Stimulated activated naive CD8-positive, alpha-beta T cell treated with anti-CD3 and anti-CD28 coated beads, Interleukin-15, Interleukin-2, amounts not matched to agents 100 ng/mL and 50 ng/mL, for 24 hours (primary cell): ENCODE measurements at regions not wholly inside any gene's neighbourhood (a gene's known extent, or its start where the extent isn't known, plus 50 kb on each side); places are given as distances from the start of the nearest gene placed in this dataset.

Experiments
- H3K27ac Mint-ChIP-seq: one replicate; pipeline ENCODE4 v1.8.0; 2021; ENCODE audit warnings: mild to moderate bottlenecking, mixed read lengths
- H3K27me3 Mint-ChIP-seq: one replicate; pipeline ENCODE4 v1.8.0; 2021; ENCODE audit warnings: mixed read lengths
- H3K36me3 Mint-ChIP-seq: one replicate; pipeline ENCODE4 v1.8.0; 2021; ENCODE audit warnings: low read depth, mixed read lengths
- H3K4me1 Mint-ChIP-seq: one replicate; pipeline ENCODE4 v1.8.0; 2021; ENCODE audit warnings: low read depth, mixed read lengths
- H3K4me3 Mint-ChIP-seq: one replicate; pipeline ENCODE4 v1.8.0; 2021; ENCODE audit warnings: mild to moderate bottlenecking, mixed read lengths
- H3K9me3 Mint-ChIP-seq: one replicate; pipeline ENCODE4 v1.8.0; 2021; ENCODE audit warnings: mixed read lengths

GRCh38 chr21:17921579-17922530, 102.7 kb upstream of the C21orf91 start:
- peaks cover 8% of the 10 kb centered on the region for H3K36me3 Mint-ChIP-seq
- peaks cover 7% of the 10 kb centered on the region for H3K9me3 Mint-ChIP-seq
- no peaks in the 10 kb centered on the region for H3K4me1 Mint-ChIP-seq
- no peak overlapping the region for H3K27ac Mint-ChIP-seq
- no peak overlapping the region for H3K4me3 Mint-ChIP-seq
- peaks cover 3% of the 10 kb centered on the region for H3K27me3 Mint-ChIP-seq

GRCh38 chr21:17915976-17916375, 96.8 kb upstream of the C21orf91 start:
- Mint-ChIP-seq H3K27ac (no peak overlapping the region), H3K4me1 (no peaks in the 10 kb centered on the region), H3K9me3 (peaks cover 7% of the 10 kb centered on the region), H3K4me3 (no peak overlapping the region), H3K27me3 (no peaks in the 10 kb centered on the region), H3K36me3 (peaks cover 8% of the 10 kb centered on the region)

DNA sequence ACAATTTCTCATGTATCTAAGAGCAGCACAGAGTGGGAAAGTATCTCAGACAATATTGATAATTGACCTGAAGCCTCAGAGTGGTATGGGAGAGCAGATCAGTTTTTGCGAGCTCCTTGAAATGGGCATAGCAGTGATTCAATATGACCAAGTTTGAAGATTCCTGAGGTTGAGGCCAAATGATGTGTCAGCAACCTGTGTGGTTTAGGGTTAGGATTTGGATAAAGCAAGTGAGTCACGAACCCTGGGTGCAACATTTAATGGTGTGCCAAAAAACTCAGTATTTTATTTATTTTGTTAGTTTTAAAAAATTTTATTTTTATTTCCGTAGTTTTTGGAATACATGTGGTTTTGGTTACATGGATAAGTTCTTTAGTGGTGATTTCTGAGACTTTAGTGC, 92.5 kb upstream of the C21orf91 start:
- H3K36me3 Mint-ChIP-seq = no peaks in the 10 kb centered on the region
- H3K4me1 Mint-ChIP-seq = no peaks in the 10 kb centered on the region
- H3K9me3 Mint-ChIP-seq = no peaks in the 10 kb centered on the region
- H3K4me3 Mint-ChIP-seq = no peak overlapping the region
- no peak overlapping the region for H3K27ac Mint-ChIP-seq
- H3K27me3 Mint-ChIP-seq = no peaks in the 10 kb centered on the region

DNA sequence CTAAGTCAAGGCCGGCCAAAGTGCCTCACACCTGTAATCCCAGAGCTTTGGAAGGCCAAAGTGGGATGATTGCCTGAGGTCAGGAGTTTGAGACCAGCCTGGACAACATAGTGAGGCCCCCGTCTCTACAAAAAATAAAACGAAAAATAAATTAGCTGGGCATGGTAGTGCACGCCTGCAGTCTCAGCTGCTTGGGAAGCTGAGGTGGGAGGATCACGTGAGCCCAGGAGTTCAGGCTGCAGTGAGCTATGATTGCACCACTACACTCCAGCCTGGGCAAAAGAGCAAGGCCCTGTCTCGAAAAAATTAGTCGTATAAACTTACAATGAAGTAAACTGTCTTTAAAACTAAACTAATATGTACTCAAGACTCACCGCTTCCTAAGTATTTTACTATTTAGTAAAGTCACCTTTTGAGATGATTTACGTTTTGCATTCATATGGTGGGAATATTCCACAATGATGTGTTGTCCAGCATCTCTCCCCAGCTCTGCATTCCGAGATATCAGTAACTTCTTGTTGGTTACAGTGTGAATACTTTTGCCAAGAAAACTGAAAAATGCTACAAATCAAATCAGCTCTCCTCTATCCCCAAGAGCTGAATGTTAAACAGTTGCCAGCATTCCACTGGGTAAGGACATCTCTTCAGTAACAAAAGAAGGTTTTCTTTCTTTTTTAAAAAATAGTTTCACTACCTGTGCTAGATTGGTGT, 84.9 kb upstream of the C21orf91 start:
- Mint-ChIP-seq H3K27ac (no peak overlapping the region), H3K4me1 (peaks cover 7% of the 10 kb centered on the region)

GRCh38 chr21:17903029-17903806, 84.1 kb upstream of the C21orf91 start:
- H3K4me1 Mint-ChIP-seq = peaks cover 7% of the 10 kb centered on the region
- H3K4me3 Mint-ChIP-seq = no peak overlapping the region
- no peak overlapping the region for H3K27ac Mint-ChIP-seq
- no peaks in the 10 kb centered on the region for H3K27me3 Mint-ChIP-seq
- H3K36me3 Mint-ChIP-seq = peaks cover 4% of the 10 kb centered on the region
- H3K9me3 Mint-ChIP-seq = peaks cover 14% of the 10 kb centered on the region

More for the DNA sequence above, 84.9 kb upstream of the C21orf91 start:
- no peak overlapping the region for H3K4me3 Mint-ChIP-seq
- H3K9me3 Mint-ChIP-seq = peaks cover 6% of the 10 kb centered on the region
- peaks cover 2% of the 10 kb centered on the region for H3K36me3 Mint-ChIP-seq
- no peaks in the 10 kb centered on the region for H3K27me3 Mint-ChIP-seq

DNA sequence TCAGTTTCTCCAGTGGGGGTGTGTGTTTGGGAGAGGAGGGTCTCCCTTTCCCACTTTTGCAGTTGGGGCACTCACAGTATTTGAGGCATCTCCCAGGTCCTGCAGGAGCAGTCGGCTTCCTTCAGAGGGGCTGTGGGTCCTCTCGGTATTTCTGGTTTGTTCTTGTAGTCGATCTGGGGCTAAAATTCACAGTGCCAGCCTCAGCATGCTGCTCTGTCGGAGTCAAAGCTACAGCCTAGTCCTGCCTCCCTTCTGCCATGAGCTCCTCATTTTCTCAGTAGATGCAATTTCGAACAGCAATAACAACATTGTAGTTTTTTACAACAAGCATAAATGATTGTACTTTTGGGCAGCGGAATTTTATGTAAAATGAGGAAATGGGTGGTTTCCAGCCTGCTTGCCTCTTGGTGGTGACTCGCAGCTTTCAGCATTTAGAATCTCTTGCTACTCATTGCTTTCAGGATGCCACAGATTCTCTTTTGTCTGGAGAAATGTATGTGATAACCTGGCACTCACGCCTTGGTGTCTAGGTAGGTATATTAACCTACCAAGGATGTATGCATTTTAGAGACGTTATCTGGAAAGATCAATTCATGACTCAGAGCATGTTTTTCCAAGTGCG, 82.4 kb upstream of the C21orf91 start:
- Mint-ChIP-seq H3K4me3 (no peak overlapping the region), H3K9me3 (peaks cover 22% of the 10 kb centered on the region), H3K4me1 (peaks cover 7% of the 10 kb centered on the region), H3K27ac (peak overlapping the region; percentile 43), H3K36me3 (peaks cover 4% of the 10 kb centered on the region), H3K27me3 (no peaks in the 10 kb centered on the region)

- Mint-ChIP-seq H3K4me3 (no peak overlapping the region), H3K4me1 (peaks cover 7% of the 10 kb centered on the region), H3K27ac (no peak overlapping the region), H3K27me3 (no peaks in the 10 kb centered on the region), H3K36me3 (peaks cover 4% of the 10 kb centered on the region), H3K9me3 (peaks cover 22% of the 10 kb centered on the region)
These were observed 81.8 kb upstream of the C21orf91 start for GRCh38 chr21:17900990-17901385.

DNA sequence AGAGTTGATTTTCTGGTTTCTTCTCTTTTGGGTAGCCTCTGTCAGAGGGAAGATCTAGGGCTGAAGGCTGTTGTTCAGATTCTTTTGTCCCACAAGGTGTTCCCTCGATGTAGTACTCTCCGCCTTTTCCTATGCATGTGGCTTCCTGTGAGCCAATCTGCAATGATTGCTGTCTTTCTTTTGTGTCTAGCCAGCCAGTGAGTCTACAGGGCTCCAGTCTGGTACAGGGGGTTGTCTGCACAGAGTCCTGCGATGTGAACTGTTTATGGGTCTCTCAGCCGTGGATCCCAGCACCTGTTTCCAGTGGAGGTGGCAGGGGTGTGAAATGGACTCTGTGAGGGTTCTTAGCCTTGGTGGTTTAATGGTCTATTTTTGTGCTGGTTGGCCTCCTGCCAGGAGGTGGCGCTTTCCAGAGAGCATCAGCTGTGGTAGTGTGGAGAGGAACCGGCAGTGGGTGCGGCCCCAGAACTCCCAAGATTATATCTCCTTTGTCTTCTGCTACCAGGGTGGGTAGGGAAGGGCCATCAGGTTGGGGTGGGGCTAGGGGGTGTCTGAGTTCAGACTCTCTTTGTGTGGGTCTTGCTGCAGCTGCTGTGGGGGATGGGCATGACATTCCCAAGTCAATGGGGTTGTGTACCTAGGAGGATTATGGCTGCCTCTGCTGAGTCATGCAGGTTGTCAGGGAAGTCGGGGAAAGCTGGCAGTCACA, 81.3 kb upstream of the C21orf91 start:
- Mint-ChIP-seq H3K4me1 (peaks cover 7% of the 10 kb centered on the region), H3K4me3 (no peak overlapping the region), H3K36me3 (peaks cover 4% of the 10 kb centered on the region), H3K9me3 (peaks cover 22% of the 10 kb centered on the region), H3K27me3 (no peaks in the 10 kb centered on the region), H3K27ac (no peak overlapping the region)

GRCh38 chr21:17889171-17889570, 70.0 kb upstream of the C21orf91 start:
- no peaks in the 10 kb centered on the region for H3K4me1 Mint-ChIP-seq
- H3K4me3 Mint-ChIP-seq = no peak overlapping the region
- H3K27me3 Mint-ChIP-seq = no peaks in the 10 kb centered on the region
- no peaks in the 10 kb centered on the region for H3K36me3 Mint-ChIP-seq
- H3K9me3 Mint-ChIP-seq = no peaks in the 10 kb centered on the region
- H3K27ac Mint-ChIP-seq = no peak overlapping the region

GRCh38 chr21:17869115-17869514, 50.0 kb upstream of the C21orf91 start:
- Mint-ChIP-seq H3K4me1 (no peaks in the 10 kb centered on the region), H3K36me3 (no peaks in the 10 kb centered on the region), H3K27ac (no peak overlapping the region), H3K27me3 (peaks cover 3% of the 10 kb centered on the region), H3K9me3 (peaks cover 4% of the 10 kb centered on the region), H3K4me3 (no peak overlapping the region)
